ENCODE measurements at regions not wholly inside any gene's neighbourhood (a gene's known extent, or its start where the extent isn't known, plus 50 kb on each side); places are given as distances from the start of the nearest gene placed in this dataset.

DNA sequence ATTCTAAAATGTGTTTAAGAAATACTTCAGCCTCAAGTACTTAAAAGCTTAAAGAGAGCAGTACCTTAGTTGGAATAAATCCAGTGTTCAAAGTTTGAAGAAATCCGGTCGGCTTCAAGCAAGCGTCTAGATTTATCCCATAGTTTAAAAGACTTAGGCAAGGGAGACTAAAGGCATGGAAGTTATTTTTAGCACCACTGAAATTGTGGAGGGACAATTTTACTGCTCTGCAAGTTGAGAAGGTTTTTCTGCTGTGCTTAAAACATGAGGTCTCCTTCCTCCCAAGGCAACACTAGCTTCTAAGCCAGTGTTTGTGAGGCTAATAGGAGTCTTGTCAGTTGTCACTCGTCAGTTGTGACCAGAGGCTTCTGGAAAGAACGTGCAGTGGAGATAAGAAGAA lies 183.5 kb downstream of the MSL3 start:
- DNase-seq: no peak
- in situ Hi-C loops (cut with HindIII; ENCODE audit: low pct_ligation_motif_present, low pct_unique_long_range_greater_than_20kb, low sequenced_read_pairs): no loop called here

DNA sequence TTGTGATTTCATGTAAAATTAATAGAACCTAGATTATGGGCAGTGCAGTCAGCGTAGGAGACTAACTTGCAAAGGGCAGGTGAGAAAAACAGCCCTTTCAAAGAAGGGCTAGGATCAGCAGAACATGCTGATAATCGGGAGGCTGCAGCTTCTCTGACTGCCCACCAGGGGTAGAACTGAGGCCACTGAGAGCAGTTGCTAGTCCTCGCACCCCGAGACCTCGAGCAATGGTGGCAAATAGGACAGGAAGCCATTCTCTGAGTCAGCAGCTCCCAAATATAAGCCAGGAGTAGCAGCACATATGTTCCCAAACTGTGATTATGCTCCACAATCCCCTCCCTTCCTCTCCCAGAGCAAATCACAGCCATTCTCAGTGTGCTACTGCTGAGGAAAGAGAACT lies 186.5 kb downstream of the MSL3 start:
- DNase-seq: peak; percentile 35

DNA sequence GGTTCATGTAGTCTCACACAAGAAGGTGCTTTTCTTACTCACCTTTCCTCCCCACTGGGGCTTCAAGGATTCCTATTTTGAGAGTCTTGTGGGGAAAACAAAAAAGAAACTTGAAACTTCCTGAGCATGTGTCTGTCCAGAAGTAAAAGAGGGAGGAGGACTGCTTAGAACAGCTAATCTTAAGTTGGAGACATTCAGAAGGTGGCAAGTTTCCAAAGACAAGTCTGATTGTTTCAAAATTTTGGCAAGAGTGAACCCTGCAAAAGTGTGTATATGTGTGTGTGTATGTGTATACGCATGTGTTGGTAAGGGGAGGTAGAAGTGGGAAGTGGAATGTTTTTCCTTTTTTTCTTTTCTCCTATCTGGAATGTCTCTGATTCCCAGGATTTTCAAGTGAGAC lies 189.0 kb upstream of the FRMPD4 start:
- DNase-seq: no peak
- in situ Hi-C loops (cut with HindIII; ENCODE audit: low pct_ligation_motif_present, low pct_unique_long_range_greater_than_20kb, low sequenced_read_pairs): no loop called here

More for the DNA sequence above, 186.5 kb downstream of the MSL3 start:
- in situ Hi-C loops (cut with HindIII; ENCODE audit: low pct_ligation_motif_present, low pct_unique_long_range_greater_than_20kb, low sequenced_read_pairs): no loop called here

DNA sequence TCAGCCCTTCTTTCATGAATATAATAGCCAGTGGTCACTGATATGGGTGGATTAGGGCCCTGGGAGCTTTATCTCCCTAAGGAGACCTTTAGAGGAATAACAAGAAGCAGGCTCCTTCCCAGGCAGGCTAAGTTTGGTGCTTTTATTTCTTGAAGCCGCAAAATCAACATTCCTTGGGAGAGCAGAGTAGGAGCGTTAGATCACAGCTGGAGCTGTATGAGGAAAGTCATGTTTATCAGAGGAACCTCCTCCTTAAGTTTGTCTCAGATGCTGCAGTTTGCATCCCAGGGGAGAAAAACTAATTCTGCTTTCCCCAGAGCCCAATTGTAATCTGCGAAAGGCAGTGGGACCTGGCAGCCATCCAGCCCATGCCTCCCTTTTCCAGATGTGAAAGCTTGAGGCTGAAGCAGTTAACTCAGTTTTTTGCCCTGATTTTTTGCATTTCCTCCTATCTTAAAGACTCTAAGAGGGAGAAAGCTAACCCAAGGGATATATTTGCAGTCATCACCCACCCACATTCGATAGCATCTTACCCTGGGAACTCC lies 186.0 kb upstream of the FRMPD4 start:
- in situ Hi-C loops (cut with HindIII; ENCODE audit: low pct_ligation_motif_present, low pct_unique_long_range_greater_than_20kb, low sequenced_read_pairs): no loop called here
- no peak for DNase-seq

DNA sequence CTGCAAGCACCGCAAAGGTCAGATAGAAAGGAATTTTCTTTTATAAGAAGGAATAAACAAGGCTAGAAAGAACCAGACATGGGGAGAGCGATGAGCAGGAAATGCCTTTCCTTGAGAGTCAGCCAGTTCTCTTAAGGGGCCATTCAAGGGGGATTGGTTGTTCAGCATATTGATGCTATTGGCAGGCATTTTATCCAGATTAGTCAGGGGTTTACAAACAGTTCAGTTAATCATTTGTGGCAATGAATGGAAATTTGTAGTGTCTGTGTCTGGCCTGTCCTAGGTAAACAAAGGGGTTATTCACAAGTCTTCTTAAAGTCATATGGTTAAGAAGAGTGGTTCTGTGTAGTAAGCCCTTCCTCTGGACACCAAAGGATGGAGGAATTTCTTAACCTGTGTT lies 184.7 kb upstream of the FRMPD4 start:
- DNase-seq: peak; percentile 51
- in situ Hi-C loops (cut with HindIII; ENCODE audit: low pct_ligation_motif_present, low pct_unique_long_range_greater_than_20kb, low sequenced_read_pairs): no loop called here

DNA sequence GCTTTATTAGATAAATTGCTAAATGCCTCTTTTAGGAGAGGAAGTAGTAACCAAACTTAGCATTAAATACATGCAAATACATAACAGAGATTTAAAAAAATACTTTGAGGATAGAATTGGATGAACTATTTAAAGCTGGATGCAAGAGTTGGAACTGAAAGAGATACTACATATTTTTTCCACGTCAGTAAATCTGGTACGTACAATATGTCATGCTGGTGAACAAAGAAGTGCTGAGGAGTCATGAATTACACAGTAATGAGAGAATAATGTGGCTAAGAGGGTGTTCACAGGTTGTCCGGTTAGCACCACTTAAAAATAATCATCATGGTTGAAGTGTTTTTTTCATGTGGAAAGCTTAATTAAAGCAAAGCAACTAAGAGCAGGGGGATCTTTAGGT lies 184.1 kb upstream of the FRMPD4 start:
- DNase-seq: no peak
- in situ Hi-C loops (cut with HindIII; ENCODE audit: low pct_ligation_motif_present, low pct_unique_long_range_greater_than_20kb, low sequenced_read_pairs): no loop called here

DNA sequence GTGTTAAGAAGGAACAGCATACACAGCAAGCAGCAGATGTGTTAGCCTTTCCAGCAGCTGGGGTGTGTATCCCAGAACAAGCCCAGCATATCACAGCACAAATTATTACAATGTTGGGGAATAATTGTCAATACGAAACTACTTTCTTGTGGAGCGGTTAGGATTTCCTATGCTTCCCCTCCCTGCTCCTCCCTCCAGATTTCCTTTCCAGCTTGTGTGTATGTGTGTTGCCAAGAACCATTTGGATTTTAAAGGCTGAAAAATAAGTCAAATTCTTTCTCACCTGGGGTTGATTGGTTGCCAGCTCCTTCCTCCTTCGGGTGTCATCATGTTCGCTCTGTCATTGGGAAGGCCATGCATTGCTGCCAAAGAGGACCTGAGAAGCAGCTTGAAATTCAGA lies 178.2 kb upstream of the FRMPD4 start:
- no peak for DNase-seq
- in situ Hi-C loops (cut with HindIII; ENCODE audit: low pct_ligation_motif_present, low pct_unique_long_range_greater_than_20kb, low sequenced_read_pairs): no loop called here

DNA sequence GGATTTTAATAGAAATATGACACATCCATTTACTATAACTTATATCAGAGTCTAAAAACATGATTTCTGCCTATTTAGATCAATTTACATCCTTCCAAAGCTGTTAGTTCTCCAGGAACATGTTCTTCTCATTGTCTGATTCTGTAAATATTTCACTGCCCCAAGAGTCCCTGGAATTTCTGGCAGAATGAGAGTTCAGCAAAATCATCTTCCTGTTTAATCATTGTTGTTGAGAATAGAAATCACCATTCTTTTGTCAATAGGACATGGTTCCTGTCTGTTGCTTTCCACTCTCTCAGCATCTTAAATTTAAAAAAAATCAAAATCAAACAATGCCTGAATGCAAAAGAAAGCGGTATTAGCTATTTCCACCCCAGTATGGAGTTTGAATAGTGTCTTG lies 172.8 kb upstream of the FRMPD4 start:
- DNase-seq: no peak
- in situ Hi-C loops (cut with HindIII; ENCODE audit: low pct_ligation_motif_present, low pct_unique_long_range_greater_than_20kb, low sequenced_read_pairs): no loop called here

DNA sequence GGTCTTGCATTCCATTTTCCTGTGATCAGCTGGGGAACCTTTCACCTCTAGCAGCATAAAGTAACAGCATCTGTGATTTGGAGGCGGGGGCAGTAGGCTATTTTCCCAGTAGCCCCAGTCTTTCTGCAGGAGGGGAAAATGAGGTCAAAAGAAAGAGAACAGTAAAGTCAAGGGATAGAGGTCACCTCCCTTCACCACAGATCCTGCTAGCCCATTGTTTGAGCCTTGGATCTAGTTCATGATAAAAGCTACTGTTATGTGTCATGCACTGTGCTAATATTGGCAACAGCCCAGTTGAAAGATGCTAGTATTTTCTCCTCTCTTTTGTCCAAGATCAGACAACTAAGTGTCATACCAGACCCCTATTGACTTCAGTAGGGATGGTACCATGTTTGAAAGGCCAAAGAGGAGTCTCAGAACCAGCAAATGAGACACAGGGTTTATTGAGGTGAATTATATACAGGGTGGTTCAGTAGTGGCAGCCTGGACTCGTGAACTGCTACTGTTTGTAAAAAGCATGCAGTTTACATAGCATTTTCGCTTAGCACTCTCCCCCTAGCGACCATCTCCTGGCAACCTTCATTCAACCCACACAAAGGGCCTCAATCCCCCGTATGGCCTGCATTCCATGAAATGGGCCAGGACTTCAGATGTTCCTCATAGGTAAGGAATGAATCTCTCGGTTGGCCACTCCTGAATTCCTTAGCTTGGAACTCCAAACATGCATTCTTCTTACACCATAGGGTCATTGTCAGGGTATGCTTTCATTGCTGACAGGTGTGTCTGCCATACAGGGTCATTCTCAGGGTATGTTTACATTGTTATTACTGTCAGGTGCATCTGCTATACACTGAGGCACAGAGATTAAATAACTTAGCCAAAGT lies 170.0 kb upstream of the FRMPD4 start:
- in situ Hi-C loops (cut with HindIII; ENCODE audit: low pct_ligation_motif_present, low pct_unique_long_range_greater_than_20kb, low sequenced_read_pairs): no loop called here
- no peak for DNase-seq

DNA sequence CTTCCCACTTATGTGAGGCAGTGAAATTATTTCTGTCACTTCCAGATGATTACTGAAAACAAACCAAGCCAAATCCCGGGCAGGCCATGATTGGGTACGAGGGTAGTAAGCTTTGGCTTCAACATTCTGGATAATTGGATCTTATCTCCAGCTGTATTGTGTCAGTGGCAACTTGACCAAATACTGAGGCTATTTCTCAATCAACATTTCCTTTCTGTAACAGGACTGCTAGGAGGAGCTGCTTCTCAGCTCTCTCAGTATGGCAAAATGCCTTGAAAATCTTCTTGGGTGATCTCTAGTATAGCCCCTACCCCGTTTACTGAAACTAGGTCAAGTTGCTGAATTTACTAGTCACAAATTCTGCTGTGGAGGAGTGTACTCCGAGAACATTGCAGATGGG lies 169.3 kb upstream of the FRMPD4 start:
- in situ Hi-C loops (cut with HindIII; ENCODE audit: low pct_ligation_motif_present, low pct_unique_long_range_greater_than_20kb, low sequenced_read_pairs): no loop called here

DNA sequence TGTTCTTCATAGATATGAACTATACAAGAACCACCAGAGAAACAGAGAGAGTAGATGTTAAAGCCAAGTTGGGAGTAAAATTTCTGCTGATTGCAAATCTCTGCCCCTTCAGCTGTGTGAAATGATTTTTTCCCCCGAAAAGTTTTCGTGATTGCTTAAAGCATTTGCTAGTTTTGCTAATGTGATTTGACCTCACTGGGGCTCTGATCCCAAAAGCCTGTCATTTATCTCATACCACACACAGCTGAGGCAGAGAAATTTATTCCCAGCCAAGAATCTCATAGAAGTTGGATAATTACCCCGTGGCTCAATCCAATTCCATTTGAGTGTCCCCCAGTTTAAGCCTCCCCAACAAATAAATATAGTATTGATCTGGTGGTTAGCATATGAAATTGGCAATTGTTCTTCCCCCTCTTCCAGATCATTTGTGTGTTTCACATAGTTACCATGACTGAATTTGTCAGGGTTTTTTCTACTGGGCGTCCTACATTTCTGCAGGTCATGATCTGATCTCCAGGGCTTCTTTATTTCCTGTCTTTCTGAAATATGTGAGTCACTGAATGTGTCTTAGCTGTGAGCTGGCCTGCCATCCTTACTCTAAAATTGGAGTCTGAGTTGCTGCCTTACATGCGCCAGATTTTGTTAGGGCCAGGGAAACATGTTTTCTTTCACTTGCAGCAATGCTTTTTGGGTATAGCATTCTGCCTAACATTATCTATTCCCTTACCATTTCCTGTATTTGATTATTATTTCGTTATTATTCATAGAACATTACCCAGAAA lies 167.5 kb upstream of the FRMPD4 start:
- in situ Hi-C loops (cut with HindIII; ENCODE audit: low pct_ligation_motif_present, low pct_unique_long_range_greater_than_20kb, low sequenced_read_pairs): no loop called here
- DNase-seq: no peak

More for the DNA sequence above, 169.3 kb upstream of the FRMPD4 start:
- DNase-seq: no peak

DNA sequence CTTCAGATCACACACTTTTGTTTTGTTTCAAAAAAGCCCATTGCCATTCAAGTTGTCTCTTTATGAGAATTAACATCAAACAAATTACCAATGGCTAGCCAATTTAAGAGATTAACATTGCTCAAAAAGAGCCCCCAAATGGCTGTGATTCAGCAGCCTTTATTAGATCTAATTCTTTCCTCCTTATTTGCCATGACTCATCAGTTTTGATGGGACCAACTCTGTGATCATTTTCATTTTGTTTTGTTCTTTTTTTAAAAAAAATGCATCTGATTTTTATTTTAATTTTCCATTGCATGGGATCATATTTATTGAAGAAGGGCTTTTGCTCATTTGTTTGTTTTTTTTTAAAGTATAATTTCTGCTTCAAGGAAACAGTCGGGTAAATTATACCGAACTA lies 161.6 kb upstream of the FRMPD4 start:
- in situ Hi-C loops (cut with HindIII; ENCODE audit: low pct_ligation_motif_present, low pct_unique_long_range_greater_than_20kb, low sequenced_read_pairs): no loop called here
- no peak for DNase-seq

DNA sequence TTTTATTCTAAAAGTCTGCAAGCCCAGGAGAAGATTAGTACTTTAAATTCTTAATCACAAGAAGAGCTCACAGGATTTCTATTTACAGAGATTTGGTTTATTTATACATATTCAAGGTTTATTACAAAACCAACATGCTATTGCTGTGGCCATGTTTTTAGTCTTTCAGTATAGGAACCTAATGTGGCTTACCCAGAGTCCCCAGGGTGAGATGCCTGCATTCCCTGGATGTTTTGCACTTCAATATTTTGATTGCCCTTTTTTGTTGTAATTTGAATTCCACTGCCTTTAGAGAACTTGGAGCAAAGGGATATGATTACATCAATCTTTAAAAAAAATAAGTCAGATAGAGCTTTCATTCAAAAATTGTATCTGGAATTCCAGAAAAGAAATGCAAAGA lies 146.0 kb upstream of the FRMPD4 start:
- DNase-seq: no peak

DNA sequence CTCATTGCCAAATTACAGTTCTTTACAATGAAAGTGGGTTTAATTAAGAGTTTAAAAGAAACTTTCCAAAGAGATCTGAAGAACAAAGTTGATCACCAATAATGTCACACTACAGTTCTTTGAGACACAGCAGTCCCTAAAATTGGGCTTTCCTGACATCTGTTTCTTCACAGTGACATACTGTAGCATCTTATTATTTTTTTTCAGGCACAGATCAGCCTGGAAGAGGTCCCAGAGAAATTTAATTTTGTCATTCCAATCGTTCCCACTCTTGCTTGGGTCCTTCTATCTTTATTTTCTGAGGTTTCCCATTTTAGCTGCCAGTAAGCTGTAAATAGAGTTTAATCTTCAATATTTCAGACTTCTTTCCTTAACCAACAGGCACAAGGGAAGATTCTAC lies 143.1 kb upstream of the FRMPD4 start:
- DNase-seq: no peak
- in situ Hi-C loops (cut with HindIII; ENCODE audit: low pct_ligation_motif_present, low pct_unique_long_range_greater_than_20kb, low sequenced_read_pairs): no loop called here

More for the DNA sequence above, 146.0 kb upstream of the FRMPD4 start:
- in situ Hi-C loops (cut with HindIII; ENCODE audit: low pct_ligation_motif_present, low pct_unique_long_range_greater_than_20kb, low sequenced_read_pairs): no loop called here

DNA sequence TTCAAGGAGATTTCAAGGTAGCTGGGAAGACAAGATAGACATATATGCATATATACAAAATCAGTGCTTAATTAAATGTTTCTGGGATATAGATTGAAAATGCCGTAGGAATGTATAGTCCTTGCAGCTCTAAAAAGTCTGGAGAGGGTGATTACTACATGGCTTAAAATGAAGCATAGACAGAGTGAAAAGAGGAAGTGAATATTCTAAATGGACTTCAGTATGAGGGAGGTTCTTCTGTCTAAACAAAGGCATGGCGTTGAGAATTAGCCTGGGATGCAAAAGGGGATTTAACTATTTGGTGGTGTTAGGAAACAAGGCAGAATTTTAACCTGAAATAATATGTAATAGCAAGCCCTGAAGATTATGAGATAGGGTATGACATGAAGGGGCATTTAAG lies 141.5 kb upstream of the FRMPD4 start:
- in situ Hi-C loops (cut with HindIII; ENCODE audit: low pct_ligation_motif_present, low pct_unique_long_range_greater_than_20kb, low sequenced_read_pairs): no loop called here
- DNase-seq: no peak

DNA sequence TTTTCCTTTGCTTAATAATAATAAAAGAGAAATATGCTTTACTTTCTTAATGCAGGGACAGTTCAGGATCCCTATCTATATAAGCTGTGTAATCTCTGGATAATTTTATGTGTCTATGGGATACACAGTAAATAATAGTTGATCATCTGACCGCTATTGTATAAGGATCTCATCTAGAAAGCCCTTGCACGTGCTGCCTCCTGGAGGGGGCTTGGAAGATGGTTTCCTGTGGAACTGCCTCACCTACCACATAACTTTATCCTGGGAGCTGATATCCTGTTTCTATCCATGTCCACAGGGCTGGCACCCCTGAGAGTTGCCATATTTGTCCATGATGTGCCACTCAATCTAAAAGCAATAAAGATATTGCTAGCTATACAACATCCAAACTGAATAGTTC lies 139.3 kb upstream of the FRMPD4 start:
- in situ Hi-C loops (cut with HindIII; ENCODE audit: low pct_ligation_motif_present, low pct_unique_long_range_greater_than_20kb, low sequenced_read_pairs): no loop called here
- DNase-seq: no peak

DNA sequence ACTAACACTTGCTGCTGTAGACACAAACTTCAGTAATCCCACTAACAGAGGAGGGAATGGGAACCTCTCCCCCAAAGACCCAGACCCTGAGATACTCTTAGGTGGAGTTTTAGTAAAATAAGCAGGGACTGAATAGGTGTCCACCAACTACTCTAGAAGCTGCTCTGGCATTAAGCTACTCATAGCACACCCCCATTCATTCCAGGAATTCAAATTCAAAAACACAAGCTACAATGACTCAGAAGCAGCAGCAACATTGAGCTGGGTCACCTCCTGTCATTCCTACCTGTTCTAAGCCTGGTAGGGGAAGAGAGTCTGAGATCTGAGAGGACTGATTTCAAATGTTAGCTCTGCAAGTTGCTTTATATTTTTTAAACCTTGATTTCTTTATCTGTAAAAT lies 135.4 kb upstream of the FRMPD4 start:
- in situ Hi-C loops (cut with HindIII; ENCODE audit: low pct_ligation_motif_present, low pct_unique_long_range_greater_than_20kb, low sequenced_read_pairs): no loop called here
- no peak for DNase-seq

DNA sequence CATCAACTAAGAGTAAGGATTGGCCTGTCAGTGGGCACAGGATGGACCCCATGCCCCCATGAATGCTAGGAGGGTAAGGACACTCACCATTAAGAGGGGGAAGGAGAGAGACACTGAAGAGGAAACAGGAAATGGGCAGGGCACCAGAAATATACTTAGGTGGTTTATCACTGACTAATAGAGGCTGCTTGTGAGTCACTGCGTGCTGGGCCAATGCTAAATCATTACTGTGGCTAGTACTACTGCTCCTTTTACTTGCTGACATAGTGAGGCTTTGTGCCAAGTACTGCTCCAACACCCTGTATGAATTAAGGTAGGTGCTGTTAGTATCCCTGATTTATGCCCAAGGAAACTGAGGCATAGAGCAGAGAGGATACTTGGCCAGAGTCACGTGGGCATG lies 130.4 kb upstream of the FRMPD4 start:
- DNase-seq: peak; percentile 76
- in situ Hi-C loops (cut with HindIII; ENCODE audit: low pct_ligation_motif_present, low pct_unique_long_range_greater_than_20kb, low sequenced_read_pairs): no loop called here

DNA sequence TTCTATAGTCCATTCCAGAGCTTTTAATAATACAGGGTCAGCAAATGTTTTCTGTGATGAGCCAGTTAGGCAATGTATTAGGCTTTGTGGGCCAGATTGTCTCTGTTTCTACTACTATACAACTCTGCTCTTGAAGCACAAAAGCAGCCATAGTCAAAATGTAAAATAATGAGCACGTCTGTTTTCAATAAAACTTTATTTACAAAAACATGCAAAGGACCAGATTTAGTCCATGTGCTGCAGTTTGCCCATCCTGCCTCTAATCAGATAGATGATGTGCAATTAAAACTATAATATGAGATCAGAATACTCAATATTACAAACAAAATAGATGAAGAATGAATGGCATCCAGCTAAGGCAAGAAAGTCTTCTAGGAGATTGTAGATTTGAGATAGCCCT lies 127.8 kb upstream of the FRMPD4 start:
- in situ Hi-C loops (cut with HindIII; ENCODE audit: low pct_ligation_motif_present, low pct_unique_long_range_greater_than_20kb, low sequenced_read_pairs): no loop called here
- DNase-seq: no peak

DNA sequence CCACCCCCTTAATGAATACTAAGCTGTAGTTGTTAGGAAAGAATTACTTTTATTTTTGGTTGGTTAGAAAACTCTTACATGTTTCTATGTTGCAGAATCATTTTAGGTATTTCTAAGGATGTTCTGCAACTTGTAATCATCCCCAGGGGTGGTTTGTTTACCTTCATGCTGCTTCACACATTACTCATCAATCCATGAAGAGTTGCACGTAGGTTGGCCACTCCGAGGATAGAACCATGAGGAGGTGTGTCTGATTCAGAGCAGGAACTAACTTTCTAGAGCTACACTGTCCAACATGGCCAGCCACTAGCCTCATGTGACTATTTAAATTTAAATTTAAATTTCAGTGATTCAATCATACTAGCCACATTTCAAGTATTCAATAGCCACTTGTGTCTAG lies 127.2 kb upstream of the FRMPD4 start:
- in situ Hi-C loops (cut with HindIII; ENCODE audit: low pct_ligation_motif_present, low pct_unique_long_range_greater_than_20kb, low sequenced_read_pairs): no loop called here
- DNase-seq: no peak

All from ACHN (cell line).